OCI-LY7 (cell line): ENCODE measurements at regions not wholly inside any gene's neighbourhood (a gene's known extent, or its start where the extent isn't known, plus 50 kb on each side); places are given as distances from the start of the nearest gene placed in this dataset.
"Not testable (repeated sequence)": the region's sequence is repeated elsewhere in the genome, so short reads cannot be mapped to it uniquely, and the experiment has no call there.

ENCODE experiments used
- BruUV-seq: library from RNA; stranded (reverse); fragments of 400-500 nt; replicated peaks from 2 replicates; lab custom pipeline; 2021; lab: Mats Ljungman, UMichigan
- CTCF ChIA-PET: fragments of 300-600 bp; sonication (Branson Sonifier 250); formaldehyde crosslinking; loops from one replicate; lab custom pipeline; 2022; ENCODE audit warnings: antibody characterized with exemption; ENCODE audit not compliant: unreplicated experiment; lab: Charles Lee
- POLR2A ChIA-PET: fragments of 300-600 bp; sonication (Branson Sonifier 250); formaldehyde crosslinking; loops from one replicate; lab custom pipeline; 2022; ENCODE audit warnings: antibody characterized with exemption; lab: Charles Lee
- DNase-seq: peaks from one replicate; pipeline ENCODE4 v3.0.0-alpha.2; 2015; ENCODE audit warnings: low spot score
- H2AFZ ChIP-seq: fragments of 200-600 bp; sonication (generic), shearing (Covaris generic); 2 replicates; pipeline ENCODE4 v1.6.1; 2014; ENCODE audit warnings: mild to moderate bottlenecking, antibody characterized with exemption, low read length, moderate library complexity
- H3K27ac ChIP-seq: fragments of 200-600 bp; sonication (generic); 2 replicates; pipeline ENCODE4 v1.5.1; 2014; ENCODE audit warnings: mixed run types, low read depth, mild to moderate bottlenecking, moderate library complexity, low read length, inconsistent platforms; ENCODE audit not compliant: poor library complexity, severe bottlenecking
- H3K36me3 ChIP-seq: fragments of 200-600 bp; sonication (generic); 2 replicates; pipeline ENCODE4 v1.6.1; 2014; ENCODE audit warnings: mild to moderate bottlenecking, antibody characterized with exemption, low read length, moderate library complexity, mixed read lengths; ENCODE audit not compliant: insufficient read depth
- H3K4me1 ChIP-seq: fragments of 200-600 bp; sonication (generic); 2 replicates; pipeline ENCODE4 v1.5.1; 2014; ENCODE audit warnings: mild to moderate bottlenecking, low read length; ENCODE audit not compliant: insufficient read depth, poor library complexity, severe bottlenecking
- H3K4me2 ChIP-seq: fragments of 200-600 bp; sonication (generic); 2 replicates; pipeline ENCODE4 v1.6.1; 2014; ENCODE audit warnings: mild to moderate bottlenecking, low read length
- H3K4me3 ChIP-seq: fragments of 200-600 bp; sonication (generic); 2 replicates; pipeline ENCODE4 v1.5.1; 2014; ENCODE audit warnings: mild to moderate bottlenecking, low read depth, low read length; ENCODE audit not compliant: poor library complexity, severe bottlenecking
- H3K79me2 ChIP-seq: fragments of 200-600 bp; sonication (generic); 2 replicates; pipeline ENCODE4 v1.6.1; 2016; ENCODE audit warnings: low read depth, mild to moderate bottlenecking, low read length, moderate library complexity, mixed read lengths; ENCODE audit not compliant: insufficient read depth
- H3K9me2 ChIP-seq: fragments of 200-600 bp; sonication (generic); 2 replicates; pipeline ENCODE4 v1.6.1; 2016; ENCODE audit warnings: mild to moderate bottlenecking, low read length, mixed read lengths; ENCODE audit not compliant: insufficient read depth
- H3K9me3 ChIP-seq: fragments of 200-600 bp; sonication (generic); 2 replicates; pipeline ENCODE4 v1.6.1; 2014; ENCODE audit warnings: mild to moderate bottlenecking, mixed run types, low read length, mixed read lengths
- H4K20me1 ChIP-seq: fragments of 200-600 bp; sonication (generic); 2 replicates; pipeline ENCODE4 v1.6.1; 2014; ENCODE audit warnings: mild to moderate bottlenecking, antibody characterized with exemption, low read length, moderate library complexity, mixed read lengths; ENCODE audit not compliant: insufficient read depth
- CTCF ChIP-seq: fragments of 200-600 bp; sonication (generic); conservative IDR thresholded peaks from 2 replicates; pipeline ENCODE4 v1.5.1; 2014; ENCODE audit warnings: mild to moderate bottlenecking, antibody characterized with exemption, low read length, moderate library complexity, mixed read lengths
- EZH2phosphoT487 ChIP-seq: fragments of 200-600 bp; sonication (generic); IDR thresholded peaks from 2 replicates; pipeline ENCODE4 v1.6.1; 2018; ENCODE audit warnings: low read depth, borderline replicate concordance, mild to moderate bottlenecking, mixed run types, antibody characterized with exemption, low read length, moderate library complexity, mixed read lengths
- intact Hi-C: fragments of 100-400 bp; cut with micrococcal nuclease; formaldehyde crosslinking; loops from one replicate; pipeline ENCODE4 v1.10.0; 2022; ENCODE audit not compliant: unreplicated experiment

GRCh38 chr20:53764415-53764800, 170.8 kb upstream of the ZNF217 start:
- Histone ChIP-seq H3K36me3 (no peaks in the 10 kb centered on the region), H3K27ac (no peak overlapping the region), H3K4me3 (no peak overlapping the region), H3K9me3 (no peaks in the 10 kb centered on the region), H3K79me2 (no peaks in the 10 kb centered on the region), H3K9me2 (no peaks in the 10 kb centered on the region), H3K4me2 (peak overlapping the region; percentile 10; the same call in 1 of the 2 replicates), H3K4me1 (peaks cover 5% of the 10 kb centered on the region), H4K20me1 (no peaks in the 10 kb centered on the region), H2AFZ (0 out of 2 replicates have a peak overlapping the region, but pooled peaks have one; percentile 0)
- no peak for DNase-seq
- TF ChIP-seq CTCF (no peak), EZH2phosphoT487 (no peak)
- intact Hi-C loops, result no loop called here
- CTCF ChIA-PET, result no interaction called here
- POLR2A ChIA-PET, result interaction anchor here (0.6 to 1.9 kb wide), 8 partner anchors 9 to 206 kb away, joined by 3 to 8 read pairs (median 3); no protein-coding TSS in a partner anchor
- BruUV-seq, result no TSS peak

- no peaks in the 10 kb centered on the region for H3K36me3 ChIP-seq
- no peaks in the 10 kb centered on the region for H3K9me2 ChIP-seq
- DNase-seq, result no peak
- H3K4me1 ChIP-seq, result peaks cover 5% of the 10 kb centered on the region
- intact Hi-C loops, result no loop called here
- H3K4me2 ChIP-seq, result peak overlapping the region; percentile 10; the same call in 1 of the 2 replicates
- BruUV-seq, result no TSS peak
- no peak overlapping the region for H3K27ac ChIP-seq
- no peaks in the 10 kb centered on the region for H3K9me3 ChIP-seq
- ChIA-PET CTCF (interaction anchor here (0.7 kb wide), 1 partner anchor 15 kb away, joined by 6 read pairs; no protein-coding TSS in a partner anchor), POLR2A (interaction anchor here (0.6 to 1.9 kb wide), 5 partner anchors 9 to 206 kb away, joined by 3 to 7 read pairs (median 3); no protein-coding TSS in a partner anchor)
- H3K4me3 ChIP-seq, result no peak overlapping the region
- 0 out of 2 replicates have a peak overlapping the region, but pooled peaks have one; percentile 0 for H2AFZ ChIP-seq
- H3K79me2 ChIP-seq, result no peaks in the 10 kb centered on the region
- TF ChIP-seq CTCF (no peak), EZH2phosphoT487 (no peak)
- H4K20me1 ChIP-seq, result no peaks in the 10 kb centered on the region
These were observed 170.2 kb upstream of the ZNF217 start for GRCh38 chr20:53763707-53764414.

- H3K36me3 ChIP-seq, intact Hi-C loops: not testable (repeated sequence)
These were observed 168.8 kb upstream of the ZNF217 start for GRCh38 chr20:53762423-53762798.

More at GRCh38 chr20:53762423-53762798, 168.8 kb upstream of the ZNF217 start:
- H3K4me1 ChIP-seq, H3K79me2 ChIP-seq, CTCF ChIA-PET, H2AFZ ChIP-seq, H3K9me2 ChIP-seq, H3K4me3 ChIP-seq, BruUV-seq, H3K4me2 ChIP-seq, H3K9me3 ChIP-seq, H3K27ac ChIP-seq, POLR2A ChIA-PET, H4K20me1 ChIP-seq, DNase-seq: not testable (repeated sequence)
